C4-2B (cell line): ENCODE measurements at regions not wholly inside any gene's neighbourhood (a gene's known extent, or its start where the extent isn't known, plus 50 kb on each side); places are given as distances from the start of the nearest gene placed in this dataset.

Experiments used
- ZFX ChIP-seq: fragments of 450-650 bp; IDR thresholded peaks from 2 replicates; pipeline ENCODE4 v1.6.1; 2017
- TF ChIP-seq, protein P1 (sequence below): fragments of 450-650 bp; conservative IDR thresholded peaks from 2 replicates; pipeline ENCODE4 v1.5.1; 2017; ENCODE audit warnings: mild to moderate bottlenecking

DNA sequence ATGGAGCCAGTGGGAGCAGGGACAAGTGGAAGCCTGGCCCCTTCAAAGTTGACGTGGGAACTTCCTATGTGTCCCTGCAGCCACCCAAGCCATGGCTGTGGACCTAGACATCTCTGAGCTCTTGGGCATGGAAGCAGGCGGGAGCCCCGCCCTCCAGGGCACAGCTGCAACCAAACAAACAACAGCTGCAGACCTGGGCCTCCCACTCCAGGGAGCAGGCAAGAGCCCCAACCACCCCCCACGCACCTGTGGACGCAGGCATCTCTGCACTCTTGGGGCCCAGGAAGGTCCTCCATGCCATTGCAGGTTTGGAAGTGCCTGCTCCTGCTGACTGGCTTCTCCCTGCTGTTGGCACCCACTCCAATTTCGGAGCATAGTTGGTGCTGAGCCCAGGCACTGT is 118.6 kb downstream of the ZMAT1 start:
- TF ChIP-seq, protein P1, sequence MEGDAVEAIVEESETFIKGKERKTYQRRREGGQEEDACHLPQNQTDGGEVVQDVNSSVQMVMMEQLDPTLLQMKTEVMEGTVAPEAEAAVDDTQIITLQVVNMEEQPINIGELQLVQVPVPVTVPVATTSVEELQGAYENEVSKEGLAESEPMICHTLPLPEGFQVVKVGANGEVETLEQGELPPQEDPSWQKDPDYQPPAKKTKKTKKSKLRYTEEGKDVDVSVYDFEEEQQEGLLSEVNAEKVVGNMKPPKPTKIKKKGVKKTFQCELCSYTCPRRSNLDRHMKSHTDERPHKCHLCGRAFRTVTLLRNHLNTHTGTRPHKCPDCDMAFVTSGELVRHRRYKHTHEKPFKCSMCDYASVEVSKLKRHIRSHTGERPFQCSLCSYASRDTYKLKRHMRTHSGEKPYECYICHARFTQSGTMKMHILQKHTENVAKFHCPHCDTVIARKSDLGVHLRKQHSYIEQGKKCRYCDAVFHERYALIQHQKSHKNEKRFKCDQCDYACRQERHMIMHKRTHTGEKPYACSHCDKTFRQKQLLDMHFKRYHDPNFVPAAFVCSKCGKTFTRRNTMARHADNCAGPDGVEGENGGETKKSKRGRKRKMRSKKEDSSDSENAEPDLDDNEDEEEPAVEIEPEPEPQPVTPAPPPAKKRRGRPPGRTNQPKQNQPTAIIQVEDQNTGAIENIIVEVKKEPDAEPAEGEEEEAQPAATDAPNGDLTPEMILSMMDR, result no peak
- TF ChIP-seq ZFX, result no peak
